ENCODE measurements at regions not wholly inside any gene's neighbourhood (a gene's known extent, or its start where the extent isn't known, plus 50 kb on each side); places are given as distances from the start of the nearest gene placed in this dataset.

- DNase-seq (ENCODE audit: low spot score), result no peak
- intact Hi-C loops (cut with DNase I), result no loop called here
Observed at GRCh38 chr3:43963208-43963607, 272.5 kb downstream of the ABHD5 start.

GRCh38 chr3:43964640-43965039, 273.9 kb downstream of the ABHD5 start:
- intact Hi-C loops (cut with DNase I), result no loop called here
- DNase-seq (ENCODE audit: low spot score), result no peak

- no peak for DNase-seq (ENCODE audit: low spot score)
Observed at GRCh38 chr3:43965656-43966055, 274.9 kb downstream of the ABHD5 start.

DNA sequence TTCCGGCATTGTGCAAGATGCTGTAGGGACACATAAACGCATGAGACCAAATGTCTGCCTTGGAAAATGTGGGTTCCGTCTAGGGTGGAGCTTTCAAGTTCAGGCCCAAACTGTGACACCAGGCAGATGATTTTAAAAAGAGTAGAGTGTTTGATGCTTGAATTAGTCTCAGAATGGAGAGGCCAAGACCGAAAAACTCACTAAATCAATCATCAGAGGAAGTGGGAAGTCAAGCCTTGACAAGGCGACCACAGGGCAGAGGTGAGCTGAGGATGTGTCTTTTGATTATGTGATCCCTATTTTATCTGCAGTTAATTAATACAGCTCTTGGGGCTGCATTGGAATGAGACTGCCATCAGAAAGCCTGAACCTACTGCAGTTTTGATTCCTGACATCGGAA, 275.4 kb downstream of the ABHD5 start:
- intact Hi-C loops (cut with DNase I), result no loop called here

More at GRCh38 chr3:43965656-43966055, 274.9 kb downstream of the ABHD5 start:
- intact Hi-C loops (cut with DNase I), result no loop called here

DNA sequence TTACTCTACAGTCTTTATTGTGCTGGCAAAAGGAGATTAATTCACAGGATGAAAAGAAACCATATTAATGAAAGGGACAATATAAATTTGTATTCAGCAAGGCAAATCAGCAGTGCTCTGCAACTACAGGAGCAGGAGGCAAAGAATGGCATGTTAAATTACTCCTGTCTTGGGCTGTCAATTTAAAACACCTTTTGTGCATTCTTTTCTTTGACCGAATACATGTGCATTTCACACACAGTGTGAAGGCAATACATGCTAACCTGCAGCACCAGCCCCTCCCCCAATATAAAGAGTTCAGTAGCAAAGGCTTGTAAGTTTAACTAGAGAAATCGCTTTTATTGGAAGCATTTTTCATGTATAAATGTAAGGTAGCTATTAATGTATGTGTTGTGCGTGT, 275.2 kb upstream of the TOPAZ1 start:
- intact Hi-C loops (cut with DNase I), result no loop called here
- no peak for DNase-seq (ENCODE audit: low spot score)

More for the DNA sequence above, 275.4 kb downstream of the ABHD5 start:
- no peak for DNase-seq (ENCODE audit: low spot score)

GRCh38 chr3:43968465-43968864, 273.2 kb upstream of the TOPAZ1 start:
- intact Hi-C loops (cut with DNase I), result no loop called here
- DNase-seq (ENCODE audit: low spot score), result no peak

- DNase-seq (ENCODE audit: low spot score), result no peak
- intact Hi-C loops (cut with DNase I), result no loop called here
Observed at GRCh38 chr3:43969944-43970343, 271.7 kb upstream of the TOPAZ1 start.

DNA sequence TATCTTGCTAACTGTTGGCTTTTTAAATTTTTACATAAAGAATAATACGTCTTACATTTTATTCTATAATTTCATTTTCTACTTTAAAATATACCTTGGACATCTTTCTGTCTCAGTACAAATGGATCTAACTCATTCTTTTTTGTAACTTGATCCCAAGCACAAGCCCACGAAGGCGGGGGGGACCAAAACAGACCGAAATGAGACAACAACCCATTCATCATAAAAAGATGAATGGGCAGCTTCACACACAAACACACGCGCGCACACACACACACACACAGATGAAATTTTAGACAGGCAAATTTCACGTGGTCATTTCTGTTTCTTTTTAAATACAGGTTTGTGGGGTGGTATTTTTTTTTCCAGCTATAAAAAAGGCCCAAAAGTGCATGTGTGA, 271.3 kb upstream of the TOPAZ1 start:
- DNase-seq (ENCODE audit: low spot score), result no peak
- intact Hi-C loops (cut with DNase I), result no loop called here

DNA sequence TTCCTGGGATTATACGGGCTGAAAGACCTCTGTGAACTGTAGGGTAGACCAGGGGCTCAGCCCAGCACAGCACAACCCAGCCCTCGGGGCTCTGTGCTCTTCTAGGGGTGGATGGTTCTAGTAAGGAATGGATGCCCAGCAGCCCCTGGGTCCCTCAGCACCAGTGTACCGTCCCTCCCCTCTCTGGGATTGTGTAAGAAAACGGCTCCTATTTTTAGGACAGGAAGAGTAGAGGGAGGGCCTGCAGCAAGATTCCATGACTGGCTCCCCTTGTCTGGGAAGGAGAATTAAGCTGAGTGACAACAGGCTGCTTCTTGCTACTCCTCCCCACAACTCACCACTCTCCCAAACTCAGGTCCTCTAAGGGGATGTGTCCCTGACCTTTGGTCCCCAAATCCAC, 270.8 kb upstream of the TOPAZ1 start:
- no peak for DNase-seq (ENCODE audit: low spot score)
- intact Hi-C loops (cut with DNase I), result no loop called here

DNA sequence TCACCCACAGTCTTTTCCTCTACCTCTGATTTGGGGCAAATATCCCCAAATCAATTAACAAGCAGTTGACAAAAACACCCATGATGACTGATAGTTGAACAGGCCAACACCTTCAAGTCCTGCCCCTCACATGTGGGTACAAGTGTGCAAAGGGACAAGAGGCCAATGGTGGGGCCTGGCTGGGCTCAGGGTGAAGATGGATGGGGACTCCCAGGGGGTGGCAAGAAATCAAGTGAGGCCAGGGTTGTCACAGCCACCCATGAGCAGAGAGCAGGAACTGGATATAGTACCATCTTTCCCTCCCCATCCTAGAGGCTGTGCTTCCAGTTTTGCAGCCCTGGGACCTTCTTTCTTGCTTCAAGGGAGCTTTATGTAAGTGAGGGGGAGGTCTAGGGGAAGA, 270.2 kb upstream of the TOPAZ1 start:
- DNase-seq (ENCODE audit: low spot score), result no peak
- intact Hi-C loops (cut with DNase I), result no loop called here

DNA sequence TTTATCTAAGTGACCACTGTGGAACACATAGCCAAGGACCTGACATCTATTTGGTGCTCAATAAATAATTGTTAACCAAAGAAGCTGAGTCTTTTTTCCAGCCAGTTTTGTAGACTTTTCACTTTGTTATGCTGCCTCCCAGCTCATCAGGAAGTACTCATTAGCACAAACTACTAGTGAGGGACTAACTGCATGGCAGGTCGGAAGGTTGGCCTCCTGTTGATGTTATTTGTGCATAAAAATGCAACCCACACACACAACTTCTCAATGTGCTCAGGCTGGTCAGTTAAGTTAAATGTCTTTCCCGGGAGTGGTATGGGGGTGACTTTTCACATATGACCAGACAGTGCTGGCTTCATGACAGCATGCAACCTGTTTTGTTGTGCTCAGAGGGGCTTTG, 263.0 kb upstream of the TOPAZ1 start:
- DNase-seq (ENCODE audit: low spot score), result no peak
- intact Hi-C loops (cut with DNase I), result no loop called here

DNA sequence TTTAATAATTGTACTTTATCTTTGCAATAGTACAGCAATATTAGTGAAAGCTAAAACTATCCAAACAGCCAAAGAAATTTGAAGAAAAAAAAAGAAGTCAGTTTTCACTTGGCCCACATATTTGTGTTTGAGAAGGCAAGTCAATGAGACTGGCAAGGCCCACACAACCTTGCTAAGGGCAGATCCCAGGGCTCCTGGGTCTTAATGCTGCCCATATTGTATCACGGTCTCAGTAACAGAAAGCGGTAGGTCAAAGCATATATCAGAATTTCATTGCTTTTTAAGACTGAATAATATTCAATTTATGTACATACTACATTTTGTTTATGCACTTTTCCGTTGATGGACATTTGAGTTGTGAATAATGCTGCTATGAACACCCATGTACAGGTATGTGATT, 262.0 kb upstream of the TOPAZ1 start:
- no peak for DNase-seq (ENCODE audit: low spot score)
- intact Hi-C loops (cut with DNase I), result no loop called here

DNA sequence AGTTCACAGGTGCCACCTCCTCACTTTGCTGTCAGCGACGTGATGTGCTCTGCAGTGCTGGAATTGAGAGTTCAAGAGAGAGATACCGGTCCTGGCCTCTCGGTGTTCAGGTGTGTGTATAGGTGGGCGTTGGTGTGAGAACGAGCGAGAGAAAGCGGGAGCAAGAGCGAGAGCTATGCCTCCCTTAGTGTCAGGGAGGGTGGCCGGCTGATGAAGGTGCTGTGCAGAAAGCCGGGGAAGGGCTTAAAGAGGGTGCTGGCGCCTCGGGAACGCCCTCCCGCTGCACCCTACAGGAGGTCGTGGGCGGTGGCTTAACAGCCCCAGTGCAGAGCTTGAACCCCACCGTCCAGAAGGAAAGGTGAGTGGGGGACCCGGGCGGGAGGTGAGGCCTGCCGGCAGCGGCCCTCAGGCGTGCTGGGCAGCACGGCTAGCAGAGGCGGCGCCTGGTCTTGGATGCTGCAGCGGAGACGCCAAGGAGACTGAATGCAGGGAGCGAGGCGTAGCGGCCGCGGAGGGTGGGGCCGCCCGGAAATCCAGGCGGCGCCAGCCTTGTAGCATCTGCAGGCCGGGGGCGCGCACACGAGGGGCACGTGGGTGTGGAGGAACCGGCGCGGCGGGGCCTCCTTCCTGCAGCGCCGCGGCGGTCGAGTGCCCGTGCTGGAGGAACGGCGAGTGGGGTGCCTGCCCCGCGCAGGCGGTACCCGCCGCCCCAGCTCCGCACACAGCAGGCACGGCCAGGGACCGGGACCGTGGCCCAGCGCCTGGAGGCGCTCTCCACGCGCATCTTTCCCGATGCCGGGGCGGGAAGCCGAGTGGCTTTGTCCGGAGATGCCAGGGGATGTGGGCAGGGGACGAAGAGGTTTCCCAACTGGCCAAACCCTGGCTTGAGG, 246.8 kb upstream of the TOPAZ1 start:
- DNase-seq (ENCODE audit: low spot score), result no peak
- intact Hi-C loops (cut with DNase I), result no loop called here

DNA sequence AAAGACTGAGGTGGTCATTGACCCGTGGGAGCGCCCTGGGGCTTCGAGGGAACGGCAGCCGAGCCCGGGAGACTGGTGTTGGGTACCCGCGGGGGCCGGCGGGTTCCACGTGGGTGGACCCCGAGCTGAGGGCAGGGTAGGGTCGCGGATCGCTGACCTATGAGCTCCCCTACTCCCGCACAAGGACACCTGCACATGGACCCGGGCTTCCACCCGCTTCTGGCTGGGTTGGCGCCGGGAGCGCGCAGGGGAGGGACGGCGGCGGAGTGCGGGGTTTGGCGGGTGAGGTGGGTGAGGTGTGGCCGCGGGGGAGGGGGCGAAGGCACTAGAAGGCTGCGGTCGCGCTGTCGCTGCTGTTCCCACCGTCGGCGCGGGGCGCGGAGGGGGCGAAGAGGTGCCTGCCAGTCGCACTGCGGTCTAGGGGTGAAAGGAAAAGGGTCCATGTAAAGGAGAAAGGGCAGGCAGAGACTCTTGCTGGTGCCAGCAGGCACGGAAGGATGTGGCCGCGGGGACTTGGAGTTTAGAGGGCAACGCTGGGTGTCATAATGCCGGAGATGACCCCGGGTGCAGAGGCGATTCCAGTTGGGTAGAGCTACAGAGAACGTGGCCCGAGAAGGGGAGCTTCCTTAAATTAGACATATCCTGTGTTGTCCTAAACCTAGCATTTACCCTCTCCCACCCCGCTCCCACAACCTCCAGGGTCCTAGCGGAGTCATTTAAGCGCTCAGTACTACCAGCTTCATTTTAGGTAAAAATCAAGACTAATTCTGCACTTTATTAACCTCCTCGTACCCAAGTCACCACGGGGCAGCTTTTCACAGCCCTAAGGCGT, 245.9 kb upstream of the TOPAZ1 start:
- no peak for DNase-seq (ENCODE audit: low spot score)
- intact Hi-C loops (cut with DNase I), result no loop called here

DNA sequence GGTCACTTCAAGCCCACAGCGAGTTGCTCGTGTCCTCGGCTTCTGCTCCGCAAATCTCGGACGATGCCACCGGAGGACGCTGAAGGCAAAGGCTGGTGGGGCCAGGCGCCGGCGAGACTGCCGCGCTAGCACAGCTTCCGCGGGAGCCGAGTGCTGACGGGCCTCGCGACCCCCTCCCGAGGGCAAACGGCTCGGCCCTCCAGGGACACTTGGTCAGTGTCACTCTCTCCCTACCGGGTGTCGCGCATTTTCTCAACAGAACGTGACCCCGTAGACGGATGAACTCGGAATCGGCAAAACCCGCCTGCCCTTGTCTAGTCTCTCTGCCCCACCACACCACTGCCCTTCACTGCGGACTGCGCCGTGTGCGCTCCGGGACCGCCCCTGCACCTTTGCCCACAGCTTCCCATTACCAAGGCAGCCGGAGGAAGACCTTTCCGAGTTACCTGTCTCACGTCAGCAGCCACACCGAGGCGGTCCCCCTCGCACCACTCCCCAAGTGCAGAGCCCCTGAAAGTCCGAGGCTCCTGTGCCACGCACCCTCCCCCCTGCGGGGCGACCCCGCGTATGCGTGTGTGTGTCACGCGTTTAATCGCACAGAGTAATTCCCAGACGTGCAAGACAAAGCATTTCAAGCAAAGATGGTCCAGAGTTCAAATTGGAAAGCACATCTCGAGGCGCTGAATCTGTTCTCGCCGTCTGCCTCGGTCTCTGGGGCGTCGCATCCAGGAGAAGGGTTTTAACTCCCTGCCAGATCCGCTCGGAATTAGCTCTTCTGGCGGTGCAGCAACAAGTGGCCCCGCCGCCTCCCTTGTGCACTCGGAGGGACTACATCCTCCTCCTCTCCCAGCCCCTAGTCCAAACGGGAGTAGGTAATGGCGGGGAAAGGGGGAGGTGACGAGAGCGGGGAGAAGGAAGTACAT, 245.0 kb upstream of the TOPAZ1 start:
- intact Hi-C loops (cut with DNase I), result no loop called here
- no peak for DNase-seq (ENCODE audit: low spot score)

- intact Hi-C loops (cut with DNase I), result no loop called here
- DNase-seq (ENCODE audit: low spot score), result no peak
Observed at GRCh38 chr3:43997316-43997715, 244.4 kb upstream of the TOPAZ1 start.

DNA sequence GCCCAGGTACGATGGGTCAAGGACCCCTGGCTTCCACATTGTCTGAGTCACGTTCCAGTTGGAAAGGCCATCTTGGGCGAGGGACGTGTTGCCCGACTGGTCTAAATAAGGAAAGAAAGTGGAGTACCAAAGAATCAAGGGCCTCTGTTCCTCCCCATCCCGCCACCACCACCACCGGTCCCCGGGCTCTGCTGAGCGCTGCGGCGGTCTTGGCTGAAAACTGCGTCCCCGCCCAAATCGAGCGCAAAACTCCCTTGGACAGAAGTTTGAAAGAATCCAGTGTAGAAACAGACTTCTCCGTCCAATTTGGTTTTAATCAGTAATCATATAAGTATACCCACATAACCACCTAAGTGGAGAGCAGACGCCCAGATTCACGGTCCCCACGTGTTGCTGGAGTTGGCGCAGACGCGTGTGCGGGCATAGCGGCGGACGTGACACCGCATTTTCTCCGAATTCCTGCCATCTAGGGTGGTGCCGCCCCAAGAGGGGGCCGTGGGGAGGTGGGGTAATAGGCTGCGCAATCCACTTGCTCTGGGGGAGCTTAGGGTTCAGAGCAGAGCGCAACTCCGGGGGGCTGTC, 243.8 kb upstream of the TOPAZ1 start:
- intact Hi-C loops (cut with DNase I), result no loop called here

GRCh38 chr3:43998370-43998835, 243.3 kb upstream of the TOPAZ1 start:
- no peak for DNase-seq (ENCODE audit: low spot score)
- intact Hi-C loops (cut with DNase I), result no loop called here

More for the DNA sequence above, 243.8 kb upstream of the TOPAZ1 start:
- DNase-seq (ENCODE audit: low spot score), result no peak
